CD14-positive monocyte (primary cell): ENCODE measurements at regions not wholly inside any gene's neighbourhood (a gene's known extent, or its start where the extent isn't known, plus 50 kb on each side); places are given as distances from the start of the nearest gene placed in this dataset.

Experiments used
- DNase-seq, 3 donors: peaks; one replicate each; pipeline ENCODE4 v3.0.0-alpha.2; 2011 to 2022
- H2AFZ ChIP-seq: 2 replicates; pipeline ENCODE4 v1.6.0; 2012; ENCODE audit warnings: mild to moderate bottlenecking, low read depth, low read length, inconsistent platforms; ENCODE audit not compliant: insufficient read depth, poor library complexity, severe bottlenecking
- H3K27ac ChIP-seq, 2 donors: 1 replicate in 1 of 2; 2 replicates in 1 of 2; pipeline ENCODE4 v1.5.1; 2012 to 2013; ENCODE audit warnings: low read length in 2 of 2, control low read depth in 1 of 2, inconsistent platforms in 1 of 2, low read depth in 1 of 2, mild to moderate bottlenecking in 1 of 2
- H3K27me3 ChIP-seq, 2 donors: one replicate each; pipeline versions ENCODE4 v1.6.0 to v1.6.1; 2011 to 2013; ENCODE audit warnings: low read length in 2 of 2; ENCODE audit not compliant: control insufficient read depth in 2 of 2, insufficient read depth in 2 of 2
- H3K36me3 ChIP-seq, 2 donors: replicated peaks in 1 of 2; 1 replicate in 1 of 2; 2 replicates in 1 of 2; pipeline versions ENCODE4 v1.5.1 to v1.6.1; 2012 to 2013; ENCODE audit warnings: low read length in 2 of 2, control low read depth in 1 of 2, inconsistent platforms in 1 of 2, mild to moderate bottlenecking in 1 of 2; ENCODE audit not compliant: insufficient read depth in 2 of 2, control insufficient read depth in 1 of 2
- H3K4me1 ChIP-seq, 2 donors: 1 replicate in 1 of 2; 2 replicates in 1 of 2; pipeline versions ENCODE4 v1.5.1 to v1.6.1; 2012 to 2013; ENCODE audit warnings: low read length in 2 of 2, control low read depth in 1 of 2, inconsistent platforms in 1 of 2, mild to moderate bottlenecking in 1 of 2, moderate library complexity in 1 of 2; ENCODE audit not compliant: insufficient read depth in 2 of 2, control insufficient read depth in 1 of 2
- H3K4me2 ChIP-seq: replicated peaks from 2 replicates; pipeline ENCODE3; 2012; ENCODE audit warnings: low read length, moderate library complexity, mild to moderate bottlenecking; ENCODE audit not compliant: poor library complexity, severe bottlenecking; ENCODE audit errors: extremely low read depth
- H3K4me3 ChIP-seq, 3 experiments: fragments of 200-600 bp in 1 of 3; sonication (generic) in 1 of 3; replicated peaks in 1 of 3; 1 replicate in 2 of 3; 2 replicates in 1 of 3; pipeline ENCODE4 v1.5.1; 2011 to 2013; ENCODE audit warnings: low read length in 3 of 3, mild to moderate bottlenecking in 3 of 3, control low read depth in 2 of 3, low read depth in 2 of 3, inconsistent platforms in 1 of 3, moderate library complexity in 1 of 3
- H3K79me2 ChIP-seq: 2 replicates; pipeline ENCODE4 v1.6.0; 2012; ENCODE audit warnings: mild to moderate bottlenecking, control low read depth, inconsistent platforms, low read length, moderate library complexity; ENCODE audit not compliant: insufficient read depth
- H3K9ac ChIP-seq: 2 replicates; pipeline ENCODE4 v1.6.0; 2017; ENCODE audit warnings: low read length, mild to moderate bottlenecking; ENCODE audit not compliant: insufficient read depth, poor library complexity, severe bottlenecking
- H3K9me3 ChIP-seq, 2 donors: replicated peaks in 1 of 2; 1 replicate in 1 of 2; 2 replicates in 1 of 2; pipeline versions ENCODE4 v1.5.1 to v1.6.1; 2012 to 2013; ENCODE audit warnings: low read length in 2 of 2, control low read depth in 1 of 2; ENCODE audit not compliant: control insufficient read depth in 1 of 2, insufficient read depth in 1 of 2
- H4K20me1 ChIP-seq: 2 replicates; pipeline ENCODE4 v1.6.0; 2012; ENCODE audit warnings: mild to moderate bottlenecking, low read length, control low read depth, moderate library complexity; ENCODE audit not compliant: insufficient read depth
- H3K27ac Mint-ChIP-seq, 7 donors: one replicate each; pipeline ENCODE4 v1.8.0; 2020; ENCODE audit warnings: mild to moderate bottlenecking in 7 of 7, mixed read lengths in 7 of 7, moderate library complexity in 6 of 7, inconsistent platforms in 2 of 7
- H3K27me3 Mint-ChIP-seq, 3 donors: one replicate each; pipeline ENCODE4 v1.8.0; 2021 to 2022; ENCODE audit warnings: low read depth in 3 of 3, mild to moderate bottlenecking in 3 of 3, mixed read lengths in 3 of 3, moderate library complexity in 3 of 3, inconsistent platforms in 1 of 3
- H3K36me3 Mint-ChIP-seq, 2 donors: one replicate each; pipeline ENCODE4 v1.8.0; 2020; ENCODE audit warnings: mixed read lengths in 2 of 2, inconsistent platforms in 1 of 2, mild to moderate bottlenecking in 1 of 2
- H3K4me1 Mint-ChIP-seq: one replicate; pipeline ENCODE4 v1.8.0; 2020; ENCODE audit warnings: mild to moderate bottlenecking, mixed read lengths
- H3K4me3 Mint-ChIP-seq, 2 donors: one replicate each; pipeline ENCODE4 v1.8.0; 2020; ENCODE audit warnings: mild to moderate bottlenecking in 2 of 2, mixed read lengths in 2 of 2, moderate library complexity in 1 of 2
- H3K9me3 Mint-ChIP-seq, 7 donors: one replicate each; pipeline ENCODE4 v1.8.0; 2020 to 2022; ENCODE audit warnings: mixed read lengths in 7 of 7, mild to moderate bottlenecking in 6 of 7, moderate library complexity in 6 of 7, inconsistent platforms in 2 of 7
- CTCF ChIP-seq: fragments of 200-600 bp; IDR thresholded peaks from one replicate; pipeline ENCODE4 v1.8.0; 2022; ENCODE audit warnings: antibody characterized with exemption, mild to moderate bottlenecking
- WGBS: methylation state at CpG from one replicate; pipeline ENCODE4 v1.1.5; 2013; ENCODE audit warnings: missing lambda C conversion rate; ENCODE audit not compliant: insufficient coverage; 5-methylcytosine and 5-hydroxymethylcytosine counted together
- intact Hi-C, 2 donors: fragments of 100-400 bp; cut with micrococcal nuclease; formaldehyde crosslinking; loops; one replicate each; pipeline versions ENCODE4 v1.15.0 to v1.15.1; 2023

- H3K4me2 ChIP-seq = no peak overlapping the region
- no peak overlapping the region for H3K27ac ChIP-seq
- intact Hi-C loops = no loop called here
- H2AFZ ChIP-seq = no peak overlapping the region
- no peak for TF ChIP-seq CTCF
- H3K4me1 ChIP-seq = peaks cover 0 to 6% of the 10 kb centered on the region in 2 donors
- H3K27me3 ChIP-seq = no peaks in the 10 kb centered on the region
- no peak overlapping the region for H3K4me3 ChIP-seq
- Mint-ChIP-seq H3K4me3 (no peak overlapping the region), H3K36me3 (no peaks in the 10 kb centered on the region), H3K4me1 (no peaks in the 10 kb centered on the region), H3K27me3 (no peaks in the 10 kb centered on the region), H3K9me3 (peaks cover 0 to 2% (median 0%) of the 10 kb centered on the region in 7 donors), H3K27ac (no peak overlapping the region)
- no peaks in the 10 kb centered on the region for H3K79me2 ChIP-seq
- H3K9me3 ChIP-seq = no peaks in the 10 kb centered on the region
- DNase-seq = no peak
- no peaks in the 10 kb centered on the region for H3K36me3 ChIP-seq
- H4K20me1 ChIP-seq = no peaks in the 10 kb centered on the region
- H3K9ac ChIP-seq = no peak overlapping the region
- WGBS = 86% methylated on average over 1 of the region's 2 CpGs
Observed at GRCh38 chrX:67789536-67789935, 245.7 kb downstream of the AR start.
